Endothelial cell of umbilical vein (primary cell): ENCODE measurements at regions not wholly inside any gene's neighbourhood (a gene's known extent, or its start where the extent isn't known, plus 50 kb on each side); places are given as distances from the start of the nearest gene placed in this dataset.

Experiments
- BruUV-seq: library from RNA; stranded (reverse); fragments of 400-500 nt; replicated peaks from 2 replicates; lab custom pipeline; 2021; lab: Mats Ljungman, UMichigan
- CTCF ChIA-PET: fragments of 300-600, 350-600 bp; sonication (Branson Sonifier 250); formaldehyde crosslinking; loops from one replicate; lab custom pipeline; 2021; ENCODE audit warnings: antibody characterized with exemption, inconsistent platforms; lab: Charles Lee
- POLR2A ChIA-PET: fragments of 300-600, 350-600 bp; sonication (Branson Sonifier 250); formaldehyde crosslinking; loops from one replicate; lab custom pipeline; 2021; ENCODE audit warnings: antibody characterized with exemption, inconsistent platforms; lab: Charles Lee
- DNase-seq: peaks from one replicate; pipeline ENCODE4 v3.0.0-alpha.2; 2011; ENCODE audit warnings: low read depth, low spot score
- FAIRE-seq: peaks from 2 replicates; lab custom pipeline; 2011; peaks lifted over from hg19 to GRCh38; lab: Jason Lieb, UNC
- H2AFZ ChIP-seq: 2 replicates; pipeline ENCODE4 v1.6.0; 2012; ENCODE audit warnings: low read depth, low read length, control low read depth, inconsistent platforms
- H3K27ac ChIP-seq: 2 replicates; pipeline ENCODE4 v1.5.1; 2011; ENCODE audit warnings: low read depth, mild to moderate bottlenecking, control low read depth, low read length, moderate library complexity; ENCODE audit not compliant: insufficient read depth
- H3K27me3 ChIP-seq, 2 experiments: 2 replicates each; pipeline versions ENCODE4 v1.6.0 to v1.6.1; 2011; ENCODE audit warnings: low read length in 2 of 2, mixed read lengths in 1 of 2; ENCODE audit not compliant: control insufficient read depth in 2 of 2, insufficient read depth in 2 of 2
- H3K36me3 ChIP-seq, 2 experiments: 2 replicates in 1 of 2; 3 replicates in 1 of 2; pipeline ENCODE4 v1.5.1; 2011; ENCODE audit warnings: low read length in 2 of 2, mild to moderate bottlenecking in 1 of 2, moderate library complexity in 1 of 2; ENCODE audit not compliant: control insufficient read depth in 2 of 2, insufficient read depth in 2 of 2; ENCODE audit errors: extremely low read depth in 1 of 2
- H3K4me1 ChIP-seq: 3 replicates; pipeline ENCODE4 v1.5.1; 2011; ENCODE audit warnings: mild to moderate bottlenecking, low read length; ENCODE audit not compliant: control insufficient read depth, insufficient read depth; ENCODE audit errors: extremely low read depth
- H3K4me2 ChIP-seq: 2 replicates; pipeline ENCODE4 v1.6.1; 2011; ENCODE audit warnings: low read length, control low read depth, mixed read lengths; ENCODE audit not compliant: insufficient read depth
- H3K4me3 ChIP-seq, 3 experiments: fragments of 200-600 bp in 1 of 3; sonication (generic), shearing (Covaris generic) in 1 of 3; replicated peaks in 1 of 3; 2 replicates each; pipeline ENCODE4 v1.5.1; 2011 to 2016; ENCODE audit warnings: control low read depth in 3 of 3, low read length in 3 of 3, mild to moderate bottlenecking in 2 of 3, inconsistent platforms in 1 of 3, low read depth in 1 of 3, moderate library complexity in 1 of 3; ENCODE audit not compliant: insufficient read depth in 1 of 3
- H3K79me2 ChIP-seq: 2 replicates; pipeline ENCODE4 v1.6.0; 2012; ENCODE audit warnings: low read length, inconsistent platforms; ENCODE audit not compliant: control insufficient read depth, insufficient read depth
- H3K9ac ChIP-seq: replicated peaks from 2 replicates; pipeline ENCODE3; 2011; ENCODE audit warnings: low read length, control low read depth; ENCODE audit not compliant: insufficient read depth; ENCODE audit errors: extremely low read depth
- H3K9me1 ChIP-seq: replicated peaks from 3 replicates; pipeline ENCODE4 v1.6.0; 2011; ENCODE audit warnings: mild to moderate bottlenecking, low read length; ENCODE audit not compliant: control insufficient read depth, insufficient read depth; ENCODE audit errors: extremely low read depth
- H3K9me3 ChIP-seq: replicated peaks from 2 replicates; pipeline ENCODE4 v1.5.1; 2012; ENCODE audit warnings: low read length, inconsistent platforms; ENCODE audit not compliant: control insufficient read depth, insufficient read depth
- H4K20me1 ChIP-seq: replicated peaks from 2 replicates; pipeline ENCODE3; 2011; ENCODE audit warnings: mild to moderate bottlenecking, low read length; ENCODE audit not compliant: control insufficient read depth, insufficient read depth; ENCODE audit errors: extremely low read depth
- CTCF ChIP-seq, 2 donors: IDR thresholded peaks; 1 replicate in 1 of 2; 2 replicates in 1 of 2; pipeline ENCODE4 v1.5.1; 2011; ENCODE audit warnings: low read length in 2 of 2, mild to moderate bottlenecking in 2 of 2, moderate library complexity in 2 of 2, control low read depth in 1 of 2, inconsistent platforms in 1 of 2, low read depth in 1 of 2; ENCODE audit not compliant: insufficient read depth in 1 of 2; ENCODE audit errors: extremely low read depth in 1 of 2
- FOS ChIP-seq: IDR thresholded peaks from 2 replicates; pipeline ENCODE4 v1.6.1; 2011; ENCODE audit warnings: mild to moderate bottlenecking, low read length, moderate library complexity, borderline replicate concordance; ENCODE audit not compliant: insufficient read depth
- GATA2 ChIP-seq: IDR thresholded peaks from 2 replicates; pipeline ENCODE4 v1.7.0; 2011; ENCODE audit warnings: low read depth, mild to moderate bottlenecking, moderate library complexity, mixed read lengths, low read length; ENCODE audit not compliant: insufficient read length, insufficient read depth
- JUN ChIP-seq: IDR thresholded peaks from 2 replicates; pipeline ENCODE4 v1.6.1; 2011; ENCODE audit warnings: borderline replicate concordance, low read depth; ENCODE audit not compliant: insufficient read length, insufficient read depth
- MAX ChIP-seq: IDR thresholded peaks from 2 replicates; pipeline ENCODE4 v1.6.1; 2011; ENCODE audit not compliant: insufficient read depth, insufficient read length
- POLR2A ChIP-seq: IDR thresholded peaks from 2 replicates; pipeline ENCODE4 v1.6.1; 2012; ENCODE audit warnings: low read depth, mild to moderate bottlenecking, control low read depth, low read length
- POLR2AphosphoS5 ChIP-seq: IDR thresholded peaks from 2 replicates; pipeline ENCODE4 v1.6.1; 2012; ENCODE audit warnings: low read depth, mild to moderate bottlenecking, control low read depth, low read length, moderate library complexity; ENCODE audit not compliant: insufficient read depth
- dilution Hi-C: fragments of 300-500 bp; cut with MboI; formaldehyde crosslinking; loops from one replicate; pipeline ENCODE4 v1.15.0; 2019; ENCODE audit warnings: low sequenced_read_pairs; ENCODE audit not compliant: extremely low pct_ligation_motif_present
- intact Hi-C: fragments of 100-400 bp; cut with micrococcal nuclease; formaldehyde crosslinking; loops from one replicate; pipeline ENCODE4 v1.10.0; 2022

GRCh38 chr20:48524582-48524981, 303.2 kb downstream of the PREX1 start:
- H3K4me2 ChIP-seq = no peak overlapping the region
- no peak for TF ChIP-seq FOS
- TF ChIP-seq GATA2 = no peak
- no peak for TF ChIP-seq CTCF (IDR thresholded peaks at IDR 0.05; ENCODE audit: extremely low read depth in 1 of 2, insufficient read depth in 1 of 2, low read depth in 1 of 2, low read length in 2 of 2)
- no peak for TF ChIP-seq POLR2AphosphoS5
- no peak for TF ChIP-seq POLR2A
- no peak for TF ChIP-seq MAX
- TF ChIP-seq JUN = no peak
- BruUV-seq = no TSS peak
- no peaks in the 10 kb centered on the region for H4K20me1 ChIP-seq
- dilution Hi-C loops = no loop called here
- no peaks in the 10 kb centered on the region for H3K4me1 ChIP-seq
- H3K36me3 ChIP-seq = no peaks in the 10 kb centered on the region
- H2AFZ ChIP-seq = no peak overlapping the region
- H3K9me3 ChIP-seq = no peaks in the 10 kb centered on the region
- H3K9ac ChIP-seq = no peak overlapping the region
- FAIRE-seq = no peak
- no peak for DNase-seq
- H3K79me2 ChIP-seq = no peaks in the 10 kb centered on the region
- CTCF ChIA-PET = no interaction called here
- no peak overlapping the region for H3K4me3 ChIP-seq
- intact Hi-C loops = no loop called here
- no peaks in the 10 kb centered on the region for H3K27me3 ChIP-seq
- no peaks in the 10 kb centered on the region for H3K9me1 ChIP-seq
- no peak overlapping the region for H3K27ac ChIP-seq
- POLR2A ChIA-PET = no interaction called here
